HG03469 (cell line): ENCODE measurements at regions not wholly inside any gene's neighbourhood (a gene's known extent, or its start where the extent isn't known, plus 50 kb on each side); places are given as distances from the start of the nearest gene placed in this dataset.

Source experiments
- ATAC-seq: cut with Tn5 transposase; IDR thresholded peaks from one replicate; pipeline ENCODE4 v1.9.1; 2021; ENCODE audit warnings: mild to moderate bottlenecking, moderate library complexity, moderate number of reproducible peaks; ENCODE audit not compliant: unreplicated experiment

- no peak for ATAC-seq
Observed at GRCh38 chr2:228866044-228866443, 405.0 kb downstream of the PID1 start.

GRCh38 chr2:228864131-228864530 is 407.0 kb downstream of the PID1 start:
- ATAC-seq: no peak

GRCh38 chr2:228860601-228861285 is 410.3 kb downstream of the PID1 start:
- no peak for ATAC-seq

- no peak for ATAC-seq
Observed at GRCh38 chr2:228853151-228853550, 417.9 kb downstream of the PID1 start.

DNA sequence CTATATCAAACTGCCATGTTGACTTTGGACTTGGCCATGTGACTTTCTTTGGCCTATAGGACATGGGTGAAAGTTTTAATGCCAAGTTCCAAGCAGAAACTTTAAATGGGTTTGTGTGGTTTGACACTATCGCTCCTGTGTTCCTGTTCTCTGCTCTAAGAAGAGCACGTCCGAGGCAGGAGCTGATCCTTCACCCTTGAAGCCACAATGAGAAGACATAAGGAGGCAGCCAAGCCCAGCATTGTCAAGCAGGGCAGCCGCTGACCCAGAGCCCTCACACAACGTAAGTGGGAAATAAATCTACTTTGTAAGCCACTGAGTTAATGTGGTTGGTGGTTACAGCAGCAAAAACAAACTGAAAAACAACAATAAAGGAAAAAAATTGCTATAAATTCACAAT is 422.4 kb downstream of the PID1 start:
- ATAC-seq: no peak

- no peak for ATAC-seq
Observed at GRCh38 chr2:228847684-228848083, 423.4 kb downstream of the PID1 start.

DNA sequence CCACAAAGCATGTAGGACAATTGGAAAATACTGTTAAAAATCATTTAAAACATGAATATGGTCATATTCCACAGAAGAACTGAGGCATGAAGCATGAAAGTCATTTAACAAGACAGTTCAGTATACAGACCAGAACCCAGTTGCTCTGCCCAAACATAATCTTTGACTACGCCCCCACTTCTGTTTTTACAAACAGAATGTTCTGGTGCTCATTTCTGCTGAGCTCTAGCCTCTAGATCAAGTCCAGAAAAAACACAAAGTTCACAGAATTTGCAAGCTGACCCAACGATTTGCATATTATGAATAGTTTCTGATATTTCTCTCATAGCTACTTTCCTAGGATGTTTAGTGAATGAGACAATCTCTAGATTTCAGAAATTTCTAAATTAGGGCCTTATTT is 424.9 kb downstream of the PID1 start:
- ATAC-seq: no peak

DNA sequence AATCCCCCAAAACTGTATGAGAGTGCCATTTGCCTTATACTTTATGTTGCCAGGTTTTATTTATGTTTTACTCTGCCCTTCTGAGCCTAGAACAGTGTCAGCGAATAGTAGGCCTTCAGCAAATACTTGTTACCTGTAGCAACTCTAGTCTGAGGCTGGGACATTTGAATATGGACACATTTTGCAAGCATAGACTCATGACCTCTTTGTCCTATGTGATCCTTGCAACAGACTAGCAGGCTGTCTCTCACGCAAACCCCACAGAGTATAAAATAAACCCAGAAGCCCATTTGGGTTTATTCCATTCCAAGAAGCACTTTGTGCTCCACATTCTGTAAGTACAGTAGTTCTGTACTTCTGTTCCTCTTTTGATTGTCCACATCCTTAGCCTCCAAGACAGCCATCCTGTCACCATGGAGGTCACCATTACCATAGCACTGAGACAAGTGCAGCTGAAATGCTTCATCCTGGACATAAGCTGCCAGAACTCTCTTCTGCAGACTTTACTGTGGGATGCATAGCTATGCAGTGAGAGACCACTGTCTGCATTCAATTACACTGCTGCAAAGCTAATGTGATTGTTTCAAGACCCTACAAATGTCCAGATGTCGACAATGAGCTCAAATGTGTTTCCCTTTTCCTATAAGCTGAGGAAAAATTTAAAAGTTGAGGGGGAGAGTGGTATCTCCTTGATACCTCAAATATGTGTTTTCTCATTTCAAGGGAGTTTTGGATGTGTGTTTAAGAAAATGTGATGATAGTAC is 425.7 kb downstream of the PID1 start:
- no peak for ATAC-seq

- ATAC-seq: no peak
Observed at GRCh38 chr2:228841877-228842276, 429.2 kb downstream of the PID1 start.

- no peak for ATAC-seq
Observed at GRCh38 chr2:228841475-228841874, 429.6 kb downstream of the PID1 start.

DNA sequence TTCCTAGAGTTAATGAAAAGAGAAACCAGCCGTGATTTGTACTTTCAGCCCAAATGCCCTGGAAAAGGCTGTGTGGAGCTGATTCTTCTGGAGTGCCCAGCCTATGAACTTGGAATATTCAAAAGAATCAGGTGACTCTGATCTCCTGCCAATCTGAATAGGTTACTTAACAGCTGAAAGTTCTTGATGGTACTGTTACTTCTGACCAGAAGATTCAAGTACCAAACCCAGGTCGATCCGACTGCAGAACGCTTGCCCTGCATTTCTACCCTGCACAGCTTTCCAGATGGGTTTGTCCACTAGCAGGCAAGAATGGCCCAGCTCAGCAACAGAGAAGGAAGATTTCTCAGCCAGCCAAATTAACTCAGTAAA is 430.4 kb downstream of the PID1 start:
- no peak for ATAC-seq

- ATAC-seq: no peak
Observed at GRCh38 chr2:228840113-228840742, 430.9 kb downstream of the PID1 start.

DNA sequence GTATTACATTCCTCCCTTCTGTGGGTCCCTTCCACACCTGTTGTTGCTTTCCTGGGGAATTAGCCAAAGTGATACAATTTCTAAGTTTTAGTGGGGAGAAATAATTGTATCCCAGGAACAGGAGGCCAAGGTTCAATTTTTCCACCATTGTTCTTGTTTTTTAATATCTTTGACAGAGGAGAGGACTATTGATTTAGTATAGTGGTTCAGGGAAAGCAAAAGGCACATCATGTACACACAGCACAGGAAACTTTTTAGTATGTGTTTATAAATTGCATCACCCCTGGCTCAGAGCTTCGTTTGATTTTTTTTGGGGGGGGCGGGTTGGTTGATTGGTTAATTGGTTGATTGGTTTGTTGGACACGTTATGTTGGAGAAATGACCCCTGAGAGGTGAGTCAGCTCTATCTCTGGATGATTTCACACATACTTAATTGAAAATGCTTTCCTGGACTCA is 431.6 kb downstream of the PID1 start:
- no peak for ATAC-seq

DNA sequence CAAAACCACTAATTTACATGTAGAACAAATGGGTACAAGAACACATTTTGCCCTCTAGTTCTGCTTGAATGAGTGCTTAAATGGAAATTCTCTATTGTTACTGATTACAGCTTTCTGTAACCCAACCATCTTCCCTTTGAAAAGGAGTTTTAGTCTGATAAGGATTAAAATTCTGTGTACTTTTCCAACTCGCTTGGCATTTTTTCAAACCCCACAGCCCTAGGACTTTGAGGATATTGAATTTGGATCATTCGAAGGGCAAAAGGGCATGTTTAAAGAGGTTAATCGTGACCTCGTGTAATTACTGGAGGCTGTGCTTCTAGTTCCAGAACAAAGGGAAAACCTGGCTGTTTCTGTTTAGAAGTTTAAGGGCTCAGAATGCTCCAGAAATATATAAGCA is 432.3 kb downstream of the PID1 start:
- no peak for ATAC-seq

DNA sequence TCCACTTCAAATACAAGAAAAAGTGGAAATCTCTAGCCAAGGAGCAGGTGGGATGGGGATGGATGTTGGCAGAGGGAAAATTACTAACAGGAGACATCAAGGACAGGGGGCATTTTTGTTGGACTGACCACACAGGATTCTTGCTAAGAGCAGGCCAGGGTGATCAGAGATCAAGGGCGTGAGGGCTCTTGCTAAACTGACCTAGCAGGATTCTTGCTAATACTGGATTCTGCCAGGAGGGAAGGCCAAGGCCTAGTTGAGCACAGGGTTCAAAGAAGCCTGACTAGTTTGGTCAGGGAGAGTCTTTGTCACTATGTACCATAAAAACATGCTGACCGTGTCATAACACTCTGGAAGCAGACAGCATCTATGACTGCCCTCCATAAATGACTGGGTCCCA is 442.7 kb downstream of the PID1 start:
- no peak for ATAC-seq

DNA sequence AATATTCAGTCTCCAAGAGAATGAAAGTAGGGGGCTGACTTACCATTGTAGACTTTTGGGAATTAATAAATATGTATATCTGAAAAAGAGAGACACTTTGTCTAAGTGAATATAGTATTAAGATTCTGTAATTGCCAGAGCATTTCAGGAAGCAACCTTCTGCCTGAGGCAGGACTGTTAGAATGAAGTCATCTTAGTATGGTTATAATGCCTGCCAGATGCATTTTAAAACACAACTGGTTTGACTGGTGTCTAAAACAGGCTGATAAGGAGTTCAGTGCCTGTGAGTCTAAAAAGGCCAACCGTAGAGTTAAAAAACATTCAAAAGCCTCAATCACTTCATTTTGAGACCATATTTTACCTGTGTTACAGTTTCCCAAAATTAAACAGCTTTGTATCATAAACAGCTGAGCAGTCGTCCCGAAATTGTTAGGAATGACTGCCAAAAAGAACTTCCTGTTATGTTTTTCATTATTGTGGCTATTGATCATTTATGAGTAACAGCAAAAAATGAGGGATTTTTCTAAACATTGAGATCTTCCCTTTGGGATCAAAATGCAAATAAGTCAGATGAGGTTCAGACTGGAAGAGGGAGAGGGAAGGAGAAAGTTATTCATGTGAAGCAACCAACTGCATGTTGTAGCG is 443.9 kb downstream of the PID1 start:
- ATAC-seq: no peak

DNA sequence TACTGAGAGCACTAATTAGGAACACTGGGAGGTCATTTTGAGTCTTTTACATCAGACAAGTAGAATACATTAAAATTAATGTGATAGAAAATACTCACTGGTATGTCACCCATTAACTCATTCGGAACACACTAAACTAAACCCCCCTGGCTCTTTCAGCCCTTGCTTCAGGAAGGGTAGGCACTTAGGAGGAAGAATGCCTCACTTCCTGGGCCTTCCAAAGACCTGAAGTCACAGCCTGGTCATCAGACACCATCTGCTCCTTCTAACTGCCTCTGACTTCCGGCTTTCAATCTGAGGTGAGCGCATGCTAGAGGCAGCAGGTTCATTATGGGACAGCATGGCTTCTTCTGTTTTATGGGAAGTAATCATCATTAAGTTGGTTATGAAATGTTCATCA is 451.4 kb downstream of the PID1 start:
- ATAC-seq: no peak

- ATAC-seq: no peak
Observed at GRCh38 chr2:228802181-228803071, 468.7 kb downstream of the PID1 start.

- no peak for ATAC-seq
Observed at GRCh38 chr2:228801451-228801850, 469.6 kb downstream of the PID1 start.

DNA sequence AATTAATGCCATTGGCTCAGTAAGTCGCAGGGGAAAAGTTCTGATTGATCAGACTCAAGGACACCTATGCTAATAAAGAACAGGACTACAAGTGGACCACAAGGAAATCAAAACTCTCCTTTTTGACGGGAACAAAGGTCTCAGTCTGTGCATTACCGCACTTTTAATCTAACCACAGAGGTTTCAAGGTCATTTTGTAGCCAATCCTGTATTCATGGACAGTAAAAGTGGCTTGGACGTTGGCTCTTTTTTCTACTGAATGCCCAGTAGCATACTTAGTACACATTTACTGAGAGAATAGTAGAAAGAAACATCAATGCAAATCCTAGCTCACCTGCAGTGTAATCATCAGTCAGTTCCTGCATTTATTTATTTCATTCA is 471.9 kb downstream of the PID1 start:
- ATAC-seq: no peak
